HL-60 (cell line): ENCODE measurements at regions not wholly inside any gene's neighbourhood (a gene's known extent, or its start where the extent isn't known, plus 50 kb on each side); places are given as distances from the start of the nearest gene placed in this dataset.
A peak's percentile ranks its signal among the peaks of the same experiment; 100 is the strongest.
"Not testable (repeated sequence)": the region's sequence is repeated elsewhere in the genome, so short reads cannot be mapped to it uniquely, and the experiment has no call there.

Source experiments
- DNase-seq, 2 experiments: peaks; one replicate each; pipeline ENCODE4 v3.0.0-alpha.2; 2010 to 2020; ENCODE audit warnings: low read depth in 1 of 2, low spot score in 1 of 2
- H3K27ac ChIP-seq: fragments of 250-450 bp; sonication (Bioruptor Pico); replicated peaks from 2 replicates; pipeline ENCODE4 v1.5.1; 2020; ENCODE audit warnings: mild to moderate bottlenecking, moderate library complexity
- H3K27me3 ChIP-seq: fragments of 250-450 bp; sonication (Bioruptor Pico); 2 replicates; pipeline ENCODE4 v1.5.1; 2021; ENCODE audit warnings: mild to moderate bottlenecking, moderate library complexity; ENCODE audit not compliant: insufficient read depth, poor library complexity, severe bottlenecking
- H3K4me3 ChIP-seq: replicated peaks from 2 replicates; pipeline ENCODE4 v1.5.1; 2011; ENCODE audit warnings: mild to moderate bottlenecking, control low read depth, low read length; ENCODE audit not compliant: insufficient read depth
- GABPA ChIP-seq: IDR thresholded peaks from 2 replicates; pipeline ENCODE4 v1.6.1; 2012; ENCODE audit warnings: low read depth
- POLR2AphosphoS5 ChIP-seq: IDR thresholded peaks from 2 replicates; pipeline ENCODE4 v1.6.1; 2012; ENCODE audit warnings: low read depth
- SPI1 ChIP-seq: IDR thresholded peaks from 2 replicates; pipeline ENCODE4 v1.6.1; 2012; ENCODE audit warnings: low read depth, mild to moderate bottlenecking, borderline replicate concordance
- TF ChIP-seq, protein P1 (sequence below): IDR thresholded peaks from one replicate; pipeline ENCODE4 v1.5.1; 2011; ENCODE audit warnings: low read length, control low read depth, inconsistent platforms; ENCODE audit not compliant: insufficient read depth
- TF ChIP-seq, protein P2 (sequence below): IDR thresholded peaks from 2 replicates; pipeline ENCODE4 v1.6.1; 2012; ENCODE audit warnings: low read depth; ENCODE audit not compliant: insufficient replicate concordance

DNA sequence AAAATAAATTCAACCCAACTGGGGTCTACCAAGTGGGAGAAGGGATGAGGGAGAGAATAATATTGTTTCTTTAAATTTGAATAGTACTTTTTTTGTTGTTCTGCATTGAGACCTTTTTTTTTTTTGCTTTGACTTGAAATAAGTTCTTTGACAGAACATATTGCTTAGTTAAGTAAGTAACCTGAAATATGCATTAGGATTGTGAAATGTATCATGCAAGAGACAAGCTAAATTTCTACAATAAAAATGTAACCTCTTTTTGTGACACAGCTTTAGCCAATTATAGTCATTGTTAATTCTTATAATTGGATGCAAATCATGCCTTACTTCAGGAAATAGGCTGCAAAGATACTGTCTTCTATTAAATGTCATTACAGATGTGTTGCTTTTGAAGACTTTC is 150.0 kb upstream of the GOT2 start:
- no peak overlapping the region for H3K4me3 ChIP-seq
- no peak for TF ChIP-seq POLR2AphosphoS5
- no peak for TF ChIP-seq GABPA
- TF ChIP-seq, protein P1, sequence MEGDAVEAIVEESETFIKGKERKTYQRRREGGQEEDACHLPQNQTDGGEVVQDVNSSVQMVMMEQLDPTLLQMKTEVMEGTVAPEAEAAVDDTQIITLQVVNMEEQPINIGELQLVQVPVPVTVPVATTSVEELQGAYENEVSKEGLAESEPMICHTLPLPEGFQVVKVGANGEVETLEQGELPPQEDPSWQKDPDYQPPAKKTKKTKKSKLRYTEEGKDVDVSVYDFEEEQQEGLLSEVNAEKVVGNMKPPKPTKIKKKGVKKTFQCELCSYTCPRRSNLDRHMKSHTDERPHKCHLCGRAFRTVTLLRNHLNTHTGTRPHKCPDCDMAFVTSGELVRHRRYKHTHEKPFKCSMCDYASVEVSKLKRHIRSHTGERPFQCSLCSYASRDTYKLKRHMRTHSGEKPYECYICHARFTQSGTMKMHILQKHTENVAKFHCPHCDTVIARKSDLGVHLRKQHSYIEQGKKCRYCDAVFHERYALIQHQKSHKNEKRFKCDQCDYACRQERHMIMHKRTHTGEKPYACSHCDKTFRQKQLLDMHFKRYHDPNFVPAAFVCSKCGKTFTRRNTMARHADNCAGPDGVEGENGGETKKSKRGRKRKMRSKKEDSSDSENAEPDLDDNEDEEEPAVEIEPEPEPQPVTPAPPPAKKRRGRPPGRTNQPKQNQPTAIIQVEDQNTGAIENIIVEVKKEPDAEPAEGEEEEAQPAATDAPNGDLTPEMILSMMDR, result no peak
- TF ChIP-seq SPI1, result no peak
- TF ChIP-seq, protein P2, sequence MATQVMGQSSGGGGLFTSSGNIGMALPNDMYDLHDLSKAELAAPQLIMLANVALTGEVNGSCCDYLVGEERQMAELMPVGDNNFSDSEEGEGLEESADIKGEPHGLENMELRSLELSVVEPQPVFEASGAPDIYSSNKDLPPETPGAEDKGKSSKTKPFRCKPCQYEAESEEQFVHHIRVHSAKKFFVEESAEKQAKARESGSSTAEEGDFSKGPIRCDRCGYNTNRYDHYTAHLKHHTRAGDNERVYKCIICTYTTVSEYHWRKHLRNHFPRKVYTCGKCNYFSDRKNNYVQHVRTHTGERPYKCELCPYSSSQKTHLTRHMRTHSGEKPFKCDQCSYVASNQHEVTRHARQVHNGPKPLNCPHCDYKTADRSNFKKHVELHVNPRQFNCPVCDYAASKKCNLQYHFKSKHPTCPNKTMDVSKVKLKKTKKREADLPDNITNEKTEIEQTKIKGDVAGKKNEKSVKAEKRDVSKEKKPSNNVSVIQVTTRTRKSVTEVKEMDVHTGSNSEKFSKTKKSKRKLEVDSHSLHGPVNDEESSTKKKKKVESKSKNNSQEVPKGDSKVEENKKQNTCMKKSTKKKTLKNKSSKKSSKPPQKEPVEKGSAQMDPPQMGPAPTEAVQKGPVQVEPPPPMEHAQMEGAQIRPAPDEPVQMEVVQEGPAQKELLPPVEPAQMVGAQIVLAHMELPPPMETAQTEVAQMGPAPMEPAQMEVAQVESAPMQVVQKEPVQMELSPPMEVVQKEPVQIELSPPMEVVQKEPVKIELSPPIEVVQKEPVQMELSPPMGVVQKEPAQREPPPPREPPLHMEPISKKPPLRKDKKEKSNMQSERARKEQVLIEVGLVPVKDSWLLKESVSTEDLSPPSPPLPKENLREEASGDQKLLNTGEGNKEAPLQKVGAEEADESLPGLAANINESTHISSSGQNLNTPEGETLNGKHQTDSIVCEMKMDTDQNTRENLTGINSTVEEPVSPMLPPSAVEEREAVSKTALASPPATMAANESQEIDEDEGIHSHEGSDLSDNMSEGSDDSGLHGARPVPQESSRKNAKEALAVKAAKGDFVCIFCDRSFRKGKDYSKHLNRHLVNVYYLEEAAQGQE, result no peak
- peak overlapping the region; percentile 69 for H3K27ac ChIP-seq
- peak in 1 of 2 experiments; percentile 51 for DNase-seq
- no peaks in the 10 kb centered on the region for H3K27me3 ChIP-seq

DNA sequence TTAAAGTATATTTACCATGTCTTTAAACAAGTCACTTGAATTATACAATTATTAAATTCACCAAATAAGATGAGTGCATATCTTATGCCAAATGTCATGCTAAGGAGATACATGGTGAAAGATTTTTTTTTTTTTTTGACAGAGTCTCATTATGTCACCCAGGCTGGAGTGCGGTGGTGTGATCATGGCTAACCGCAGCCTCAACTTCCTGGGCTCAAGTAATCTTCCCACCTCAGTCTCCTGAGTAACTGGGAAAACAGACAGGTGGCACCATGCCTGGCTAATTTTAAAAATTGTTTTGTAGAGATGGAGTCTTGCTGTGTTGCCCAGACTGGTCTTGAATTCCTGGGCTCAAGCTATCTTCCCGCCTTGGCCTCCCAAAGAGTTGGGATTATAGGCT is 149.0 kb upstream of the GOT2 start:
- Histone ChIP-seq H3K4me3 (no peak overlapping the region), H3K27me3 (no peaks in the 10 kb centered on the region), H3K27ac (peak overlapping the region; percentile 69)
- peak in 1 of 2 experiments; percentile 54 for DNase-seq
- TF ChIP-seq, protein P1, result no peak
- TF ChIP-seq GABPA, result no peak
- TF ChIP-seq SPI1, result no peak
- TF ChIP-seq POLR2AphosphoS5, result no peak; the same call in 1 of the 2 replicates
- TF ChIP-seq, protein P2, result no peak

DNA sequence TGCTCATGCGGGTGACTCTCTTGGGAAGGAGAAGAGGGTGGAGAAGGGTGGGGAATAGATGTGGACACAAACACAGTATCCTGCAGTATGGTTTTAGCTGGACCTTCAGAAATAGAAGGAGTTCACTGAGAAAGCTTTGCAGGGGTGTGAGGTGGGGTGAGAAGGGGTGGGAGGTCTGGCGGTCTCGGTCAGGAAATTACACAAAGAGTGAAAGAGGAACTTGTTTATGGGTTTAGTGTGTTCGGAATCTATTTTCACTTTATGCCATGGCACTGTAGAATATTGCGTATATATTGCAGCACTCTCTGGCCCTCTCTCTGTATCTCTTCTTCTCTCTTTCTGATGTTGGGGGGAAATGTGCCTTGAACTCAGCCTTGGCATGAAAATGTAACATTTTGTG is 148.2 kb upstream of the GOT2 start:
- peak overlapping the region; percentile 69 for H3K27ac ChIP-seq
- TF ChIP-seq, protein P1, result no peak
- TF ChIP-seq POLR2AphosphoS5 (peak; percentile 44), SPI1 (peak; percentile 51; the same call in 1 of the 2 replicates)
- H3K27me3 ChIP-seq, result no peaks in the 10 kb centered on the region
- DNase-seq, result peak; percentile 53 to 88
- H3K4me3 ChIP-seq, result no peak overlapping the region

DNA sequence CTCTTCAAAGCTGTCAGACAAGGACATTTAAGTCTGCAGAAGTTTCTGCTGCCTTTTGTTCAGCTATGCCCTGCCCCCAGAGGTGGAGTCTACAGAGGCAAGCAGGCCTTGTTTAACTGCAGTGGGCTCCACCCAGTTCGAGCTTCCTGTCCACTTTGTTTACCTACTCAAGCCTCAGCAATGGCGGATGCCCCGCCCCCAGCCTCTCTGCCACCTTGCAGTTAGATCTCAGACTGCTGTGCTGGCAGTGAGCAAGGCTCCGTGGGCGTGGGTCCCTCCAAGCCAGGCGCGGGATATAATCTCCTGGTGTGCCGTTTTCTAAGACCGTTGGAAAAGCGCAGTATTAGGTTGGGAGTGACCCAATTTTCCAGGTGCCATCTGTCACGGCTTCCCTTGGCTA is 144.5 kb upstream of the GOT2 start:
- not testable (repeated sequence) for H3K27ac ChIP-seq, H3K27me3 ChIP-seq, DNase-seq, H3K4me3 ChIP-seq
